IMR-90 (cell line): ENCODE measurements at regions not wholly inside any gene's neighbourhood (a gene's known extent, or its start where the extent isn't known, plus 50 kb on each side); places are given as distances from the start of the nearest gene placed in this dataset.
"Not testable (repeated sequence)": the region's sequence is repeated elsewhere in the genome, so short reads cannot be mapped to it uniquely, and the experiment has no call there.

ENCODE experiments used
- ATAC-seq: fragments of 200-7000 bp; cut with Tn5 transposase; 2 replicates; pipeline ENCODE4 v1.9.1; 2020; ENCODE audit warnings: low read depth, mild to moderate bottlenecking, moderate library complexity
- BruUV-seq: library from RNA; stranded (reverse); fragments of 400-500 nt; replicated peaks from 2 replicates; lab custom pipeline; 2021; lab: Mats Ljungman, UMichigan
- CTCF ChIA-PET: fragments of 300-600 bp; formaldehyde crosslinking; extraction: SDS; loops from one replicate; lab custom pipeline; 2021; ENCODE audit warnings: antibody characterized with exemption; lab: Yijun Ruan, JAX
- POLR2A ChIA-PET: fragments of 300-600 bp; sonication (Branson Sonifier 250); formaldehyde crosslinking; loops from one replicate; lab custom pipeline; 2022; ENCODE audit warnings: antibody characterized with exemption; ENCODE audit not compliant: unreplicated experiment; lab: Charles Lee
- DNase-seq: peaks from one replicate; pipeline ENCODE4 v3.0.0; 2013
- H2AFZ ChIP-seq: replicated peaks from 2 replicates; pipeline ENCODE3; 2013; ENCODE audit warnings: low read length, mild to moderate bottlenecking; ENCODE audit not compliant: poor library complexity
- H2AK5ac ChIP-seq: 2 replicates; pipeline ENCODE4 v1.6.1; 2013; ENCODE audit warnings: low read depth, low read length, inconsistent platforms
- H2AK9ac ChIP-seq: replicated peaks from 2 replicates; pipeline ENCODE3; 2013; ENCODE audit warnings: mild to moderate bottlenecking, low read depth, low read length, moderate library complexity; ENCODE audit not compliant: poor library complexity
- H2BK120ac ChIP-seq: 2 replicates; pipeline ENCODE4 v1.6.1; 2013; ENCODE audit warnings: low read depth, low read length, inconsistent platforms
- H2BK15ac ChIP-seq: 3 replicates; pipeline ENCODE4 v1.6.1; 2013; ENCODE audit warnings: low read depth, low read length, inconsistent platforms
- H2BK20ac ChIP-seq: 2 replicates; pipeline ENCODE4 v1.6.1; 2013; ENCODE audit warnings: low read depth, mild to moderate bottlenecking, inconsistent platforms, low read length, moderate library complexity
- H2BK5ac ChIP-seq: 2 replicates; pipeline ENCODE4 v1.6.1; 2013; ENCODE audit warnings: mild to moderate bottlenecking, low read depth, low read length, inconsistent platforms; ENCODE audit not compliant: poor library complexity, severe bottlenecking
- H3K14ac ChIP-seq: replicated peaks from 2 replicates; pipeline ENCODE4 v1.6.1; 2013; ENCODE audit warnings: low read depth, low read length, inconsistent platforms
- H3K18ac ChIP-seq: 2 replicates; pipeline ENCODE4 v1.6.1; 2013; ENCODE audit warnings: low read depth, low read length, control low read depth
- H3K23ac ChIP-seq: 2 replicates; pipeline ENCODE4 v1.6.1; 2013; ENCODE audit warnings: low read depth, low read length, inconsistent platforms
- H3K27ac ChIP-seq: 2 replicates; pipeline ENCODE4 v1.5.1; 2013; ENCODE audit warnings: mild to moderate bottlenecking, control low read depth, low read length; ENCODE audit not compliant: insufficient read depth
- H3K27me3 ChIP-seq: 2 replicates; pipeline ENCODE4 v1.6.1; 2013; ENCODE audit warnings: low read length; ENCODE audit not compliant: control insufficient read depth, insufficient read depth
- H3K36me3 ChIP-seq: 2 replicates; pipeline ENCODE4 v1.6.1; 2013; ENCODE audit warnings: low read length, mixed read lengths; ENCODE audit not compliant: control insufficient read depth, insufficient read depth
- H3K4ac ChIP-seq: 2 replicates; pipeline ENCODE4 v1.6.1; 2013; ENCODE audit warnings: low read depth, low read length, inconsistent platforms
- H3K4me1 ChIP-seq: 2 replicates; pipeline ENCODE4 v1.6.1; 2013; ENCODE audit warnings: low read length, mixed read lengths; ENCODE audit not compliant: control insufficient read depth, insufficient read depth
- H3K4me2 ChIP-seq: 2 replicates; pipeline ENCODE4 v1.6.1; 2013; ENCODE audit warnings: low read depth, mild to moderate bottlenecking, control low read depth, low read length, moderate library complexity
- H3K4me3 ChIP-seq: 2 replicates; pipeline ENCODE4 v1.5.1; 2013; ENCODE audit warnings: low read depth, mild to moderate bottlenecking, control low read depth, low read length, moderate library complexity; ENCODE audit not compliant: insufficient read depth
- H3K56ac ChIP-seq: 2 replicates; pipeline ENCODE4 v1.6.1; 2013; ENCODE audit warnings: low read length, inconsistent platforms; ENCODE audit not compliant: insufficient read depth; ENCODE audit errors: extremely low read depth
- H3K79me1 ChIP-seq, 2 experiments: 2 replicates each; pipeline ENCODE4 v1.6.1; 2013; ENCODE audit warnings: low read length in 2 of 2, inconsistent platforms in 1 of 2, low read depth in 1 of 2
- H3K9ac ChIP-seq: 2 replicates; pipeline ENCODE4 v1.6.1; 2013; ENCODE audit warnings: low read depth, low read length, control low read depth
- H3K9me1 ChIP-seq: 2 replicates; pipeline ENCODE4 v1.6.1; 2013; ENCODE audit warnings: low read length, inconsistent platforms; ENCODE audit not compliant: insufficient read depth
- H3K9me3 ChIP-seq: 2 replicates; pipeline ENCODE4 v1.6.1; 2013; ENCODE audit warnings: low read length; ENCODE audit not compliant: control insufficient read depth, insufficient read depth
- H4K20me1 ChIP-seq: 2 replicates; pipeline ENCODE4 v1.6.1; 2013; ENCODE audit warnings: low read length, inconsistent platforms; ENCODE audit not compliant: insufficient read depth
- H4K5ac ChIP-seq: 2 replicates; pipeline ENCODE4 v1.6.1; 2013; ENCODE audit warnings: mild to moderate bottlenecking, low read depth, low read length, control low read depth
- H4K8ac ChIP-seq, 2 experiments: 2 replicates each; pipeline ENCODE4 v1.6.1; 2013; ENCODE audit warnings: low read depth in 2 of 2, low read length in 2 of 2, control low read depth in 1 of 2, inconsistent platforms in 1 of 2
- H4K91ac ChIP-seq: 2 replicates; pipeline ENCODE4 v1.6.1; 2013; ENCODE audit warnings: low read depth, low read length, inconsistent platforms; ENCODE audit not compliant: insufficient read depth
- WGBS, 2 experiments: methylation state at CpG; one replicate each; pipeline versions ENCODE4 v1.1.5 to v1.1.7; 2013; ENCODE audit warnings: missing lambda C conversion rate in 2 of 2; ENCODE audit not compliant: insufficient read length in 1 of 2; ENCODE audit errors: extremely low coverage in 2 of 2; 5-methylcytosine and 5-hydroxymethylcytosine counted together
- dilution Hi-C: fragments of 300-500 bp; cut with HindIII; formaldehyde crosslinking; loops from one replicate; pipeline ENCODE4 v1.14.3; 2018; ENCODE audit warnings: low sequenced_read_pairs; ENCODE audit not compliant: unreplicated experiment
- in situ Hi-C: fragments of 300-500 bp; cut with MboI; formaldehyde crosslinking; loops from 3 replicates; pipeline ENCODE4 v1.14.3; 2019; ENCODE audit warnings: low sequenced_read_pairs, inconsistent platforms, mixed read lengths
- intact Hi-C: fragments of 100-400 bp; cut with micrococcal nuclease; formaldehyde crosslinking; loops from 2 replicates; pipeline ENCODE4 v1.10.0; 2022

GRCh38 chr15:99494536-99495233 lies 71.1 kb upstream of the MEF2A start:
- H3K36me3 ChIP-seq, H3K23ac ChIP-seq, ATAC-seq, H3K14ac ChIP-seq, DNase-seq, H3K9me1 ChIP-seq, H2AK9ac ChIP-seq, BruUV-seq, POLR2A ChIA-PET, H4K91ac ChIP-seq, H3K79me1 ChIP-seq, intact Hi-C loops, H3K9me3 ChIP-seq, in situ Hi-C loops, H3K4me3 ChIP-seq, H2BK15ac ChIP-seq, CTCF ChIA-PET, dilution Hi-C loops, H4K8ac ChIP-seq, H3K27ac ChIP-seq, H3K27me3 ChIP-seq, H3K56ac ChIP-seq, H3K4me2 ChIP-seq, H3K9ac ChIP-seq, H2BK5ac ChIP-seq, H2BK20ac ChIP-seq, H2BK120ac ChIP-seq, H3K4ac ChIP-seq, H3K18ac ChIP-seq, H4K20me1 ChIP-seq: not testable (repeated sequence)
- H4K5ac ChIP-seq, result peak overlapping the region; percentile 89; the same call in 1 of the 2 replicates
- H2AFZ ChIP-seq, result peak overlapping the region; percentile 23
- 100% methylated on average over 2 of the region's 40 CpGs; no CpG with 5 or more reads in 1 of the 2 experiments for WGBS, 2 experiments
- H2AK5ac ChIP-seq, result peak overlapping the region; percentile 65; the same call in 1 of the 2 replicates
- peaks cover 11% of the 10 kb centered on the region; the same call in 1 of the 2 replicates for H3K4me1 ChIP-seq
